ENCODE measurements at regions not wholly inside any gene's neighbourhood (a gene's known extent, or its start where the extent isn't known, plus 50 kb on each side); places are given as distances from the start of the nearest gene placed in this dataset. TPM values are rescaled to one million over a fixed set of nuclear protein-coding genes. Genes with fewer than 3 reads are reported as not detected.
"Not testable (repeated sequence)": the region's sequence is repeated elsewhere in the genome, so short reads cannot be mapped to it uniquely, and the experiment has no call there.

- intact Hi-C loops (cut with micrococcal nuclease), result no loop called here
- DNase-seq, result no peak
- no peak for ATAC-seq
Measured at GRCh38 chr9:111099199-111100008, 61.1 kb upstream of the LPAR1 start.

GRCh38 chr9:111098093-111098492, 59.8 kb upstream of the LPAR1 start:
- intact Hi-C loops (cut with micrococcal nuclease), result no loop called here
- no peak for DNase-seq
- ATAC-seq, result no peak

- intact Hi-C loops (cut with micrococcal nuclease), result no loop called here
- ATAC-seq (no peak), DNase-seq (no peak)
Measured at GRCh38 chr9:111096051-111096450, 57.8 kb upstream of the LPAR1 start.

GRCh38 chr9:111095441-111095840, 57.2 kb upstream of the LPAR1 start:
- DNase-seq, result no peak
- intact Hi-C loops (cut with micrococcal nuclease), result no loop called here

GRCh38 chr9:111094958-111095357, 56.7 kb upstream of the LPAR1 start:
- ATAC-seq, result peak; percentile 27
- DNase-seq, result no peak
- intact Hi-C loops (cut with micrococcal nuclease), result no loop called here

More at GRCh38 chr9:111095441-111095840, 57.2 kb upstream of the LPAR1 start:
- ATAC-seq, result peak; percentile 57

GRCh38 chr9:111094433-111094924, 56.2 kb upstream of the LPAR1 start:
- intact Hi-C loops (cut with micrococcal nuclease), result no loop called here
- ATAC-seq, result peak; percentile 89
- no peak for DNase-seq

GRCh38 chr9:111092167-111092566, 53.9 kb upstream of the LPAR1 start:
- intact Hi-C loops (cut with micrococcal nuclease); DNase-seq; ATAC-seq: not testable (repeated sequence)

Small RNA genes in the stretch of these regions (microRNA-seq; reads per million reads assigned to microRNA genes)
- not detected for gene MIR7702 (ENCODE audit: borderline number of aligned reads)

Measured in left ventricle myocardium superior (tissue), 1 donor.